ENCODE measurements at regions not wholly inside any gene's neighbourhood (a gene's known extent, or its start where the extent isn't known, plus 50 kb on each side); places are given as distances from the start of the nearest gene placed in this dataset.

DNA sequence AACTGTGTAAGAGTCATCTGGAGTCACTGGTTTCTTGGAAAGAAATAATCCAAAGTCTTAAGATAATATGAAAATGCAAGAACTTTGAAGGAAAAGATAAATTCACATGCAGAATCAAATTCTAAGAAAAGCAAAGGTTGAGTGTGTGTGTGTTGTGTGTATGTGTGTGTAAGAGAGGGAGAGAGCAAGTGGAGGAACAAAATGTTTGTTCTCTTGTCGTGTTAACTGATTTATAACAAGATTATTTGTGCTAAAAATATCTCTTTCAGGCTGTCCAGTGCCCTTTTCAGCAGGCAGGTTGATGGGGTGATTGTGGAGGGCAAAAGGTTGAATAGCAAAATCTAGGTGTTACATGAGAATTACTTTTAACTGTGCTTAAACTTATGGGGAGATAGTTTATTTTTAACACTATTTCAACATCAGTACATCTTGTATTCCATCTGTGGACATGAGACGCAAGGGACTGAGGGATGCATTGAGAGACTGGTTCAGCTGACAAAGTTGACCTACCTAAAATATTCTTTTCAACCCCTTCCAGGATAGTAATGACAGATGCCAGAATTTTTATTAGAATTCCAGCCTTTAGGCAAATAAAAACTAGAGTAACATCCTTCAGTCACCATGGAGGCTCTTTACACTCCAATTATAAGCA lies 342.4 kb upstream of the CD180 start:
- no peak for DNase-seq

GRCh38 chr5:67537439-67538148 lies 341.0 kb upstream of the CD180 start:
- no peak for DNase-seq

DNA sequence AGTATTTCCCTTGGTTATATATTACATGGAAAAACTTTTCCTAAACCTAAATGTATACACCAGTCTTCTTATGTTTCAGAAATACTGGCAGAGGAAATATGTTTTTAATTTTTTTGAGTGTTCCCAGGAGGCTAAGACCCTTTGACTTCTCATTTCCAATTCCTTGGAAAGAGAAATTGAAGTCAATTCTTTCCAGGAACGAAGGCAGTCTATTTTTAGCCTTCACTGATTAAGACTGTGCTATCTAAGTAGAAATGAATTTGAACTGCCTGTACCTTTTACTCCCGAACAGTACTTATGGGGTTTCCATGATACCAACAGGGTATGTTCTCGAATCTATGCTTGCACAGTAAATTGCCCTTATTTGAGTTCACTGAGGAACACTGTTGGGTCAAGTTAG lies 340.3 kb upstream of the CD180 start:
- no peak for DNase-seq

- peak; percentile 68 for DNase-seq
These were observed 334.1 kb upstream of the CD180 start for GRCh38 chr5:67530609-67531255.

- no peak for DNase-seq
These were observed 332.4 kb upstream of the CD180 start for GRCh38 chr5:67528953-67529352.

DNA sequence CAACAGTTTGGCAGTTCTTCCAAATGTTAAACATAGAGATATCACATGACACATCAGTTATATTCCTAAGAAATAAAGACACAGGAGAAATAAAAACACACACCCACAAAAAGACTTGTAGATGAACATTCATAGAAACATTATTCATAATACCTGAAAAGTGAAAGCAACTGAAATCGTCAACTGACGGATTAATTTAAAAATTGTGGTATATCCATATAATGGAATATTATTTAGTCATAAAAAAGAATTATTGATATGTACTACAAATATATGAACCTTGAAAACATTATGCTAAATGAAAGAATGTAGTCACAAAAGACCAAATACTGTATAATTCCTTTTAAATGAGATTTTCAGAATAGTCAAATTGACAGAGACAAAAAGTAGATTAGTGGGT lies 330.2 kb upstream of the CD180 start:
- DNase-seq: no peak

GRCh38 chr5:67520161-67520908 lies 323.7 kb upstream of the CD180 start:
- peak; percentile 86 for DNase-seq

DNA sequence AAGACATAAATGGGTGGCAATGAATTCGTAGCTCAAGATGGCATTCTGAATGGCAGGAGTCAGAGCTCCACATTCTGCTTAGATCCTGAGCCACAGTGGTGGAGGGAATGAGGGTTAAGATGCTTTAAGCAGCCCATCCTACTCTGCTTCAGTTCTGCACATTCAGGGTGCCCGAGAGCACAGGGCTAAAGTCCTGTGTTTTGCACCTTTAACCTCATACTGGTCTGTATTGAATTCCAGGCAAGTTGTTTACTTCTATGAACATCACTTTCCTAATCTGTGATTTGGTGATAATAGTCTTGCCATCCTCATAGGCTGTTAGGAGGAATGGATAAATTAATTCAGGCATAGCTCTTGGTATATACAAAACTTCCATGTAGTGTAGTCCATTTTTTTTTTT lies 321.6 kb upstream of the CD180 start:
- DNase-seq: no peak

GRCh38 chr5:67516948-67517565 lies 320.5 kb upstream of the CD180 start:
- no peak for DNase-seq

GRCh38 chr5:67515762-67516161 lies 319.2 kb upstream of the CD180 start:
- no peak for DNase-seq

DNA sequence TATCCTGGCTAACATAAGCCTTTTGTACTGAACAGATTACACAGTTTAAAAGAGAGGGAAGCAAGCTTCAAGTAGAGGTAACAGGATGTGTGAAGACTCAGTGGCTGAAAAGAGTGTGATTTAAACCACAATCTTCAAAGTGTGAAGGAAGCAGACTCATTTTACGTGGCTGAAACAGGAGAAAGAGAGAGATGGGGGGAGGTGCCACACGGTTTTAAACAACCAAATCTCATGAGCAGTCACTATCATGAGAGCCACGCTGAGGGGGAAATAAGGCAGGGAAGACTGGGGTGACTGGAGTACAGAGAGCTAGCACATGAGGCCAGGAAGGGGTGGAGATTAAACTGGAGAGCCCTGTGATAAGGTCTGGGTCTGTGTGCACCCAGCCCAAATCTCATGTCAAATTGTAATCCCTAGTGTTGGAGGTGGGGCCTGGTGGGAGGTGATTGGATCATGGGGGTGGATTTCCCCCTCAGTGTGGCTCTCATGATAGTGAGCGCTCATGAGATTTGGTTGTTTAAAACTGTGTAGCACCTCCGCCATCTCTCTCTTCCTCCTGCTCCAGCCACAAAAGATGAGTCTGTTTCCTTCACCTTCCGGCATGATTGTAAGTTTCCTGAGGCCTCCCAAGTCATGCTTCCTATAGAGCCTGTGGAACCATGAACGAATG lies 318.6 kb upstream of the CD180 start:
- no peak for DNase-seq

DNA sequence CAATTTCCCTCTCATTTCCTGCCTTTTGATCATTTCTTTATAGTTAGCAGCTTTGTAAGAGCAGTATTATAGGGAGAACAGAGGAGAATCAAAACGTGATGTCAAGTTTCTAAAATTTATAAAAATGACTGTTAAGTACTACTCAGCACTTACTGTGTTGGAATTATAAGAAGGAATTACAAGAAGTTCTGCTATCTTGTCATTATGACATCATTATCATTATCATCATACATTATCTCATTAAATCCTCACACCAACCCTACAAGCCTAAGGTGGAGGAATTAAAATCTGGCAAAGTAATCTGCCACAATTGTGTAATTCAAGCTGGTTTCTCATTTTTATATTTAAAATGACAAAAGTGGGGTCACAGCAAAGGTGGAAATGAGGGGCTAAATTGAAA lies 316.2 kb upstream of the CD180 start:
- DNase-seq: no peak

- DNase-seq: peak; percentile 68
These were observed 315.3 kb upstream of the CD180 start for GRCh38 chr5:67511911-67512310.

- no peak for DNase-seq
These were observed 313.6 kb upstream of the CD180 start for GRCh38 chr5:67510204-67510603.

DNA sequence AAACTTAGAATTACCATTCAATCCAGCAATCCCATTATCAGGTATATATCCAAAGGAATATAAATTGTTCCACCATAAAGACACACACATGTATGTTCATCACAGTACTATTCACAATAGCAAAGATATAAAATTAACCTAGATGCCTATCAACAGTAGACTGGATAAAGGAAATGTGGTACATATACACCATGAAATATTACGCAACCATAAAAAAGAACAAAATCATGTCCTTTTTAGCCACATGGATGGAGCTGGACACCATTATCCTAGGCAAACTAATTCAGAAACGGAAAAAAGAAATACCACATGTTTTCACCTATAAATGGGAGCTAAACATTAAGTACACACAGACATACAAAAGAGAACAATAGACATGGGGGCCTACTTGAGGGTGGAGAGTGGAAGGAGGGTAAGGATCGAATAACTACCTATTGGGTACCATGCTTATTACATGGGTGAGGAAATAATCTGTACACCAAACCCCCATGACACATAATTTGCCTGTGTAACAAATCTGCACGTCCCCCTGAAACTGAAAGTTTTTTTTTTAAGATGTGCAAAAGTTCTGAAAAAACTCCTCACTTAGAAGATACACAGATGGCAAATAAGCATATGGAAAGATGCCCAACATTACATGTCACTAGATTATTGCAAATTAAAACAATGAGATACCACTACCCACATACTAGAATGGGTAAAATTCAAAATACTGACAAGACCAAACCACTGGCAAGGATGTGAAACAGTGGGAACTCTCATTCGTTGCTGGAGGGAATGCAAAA lies 313.0 kb upstream of the CD180 start:
- DNase-seq: no peak

DNA sequence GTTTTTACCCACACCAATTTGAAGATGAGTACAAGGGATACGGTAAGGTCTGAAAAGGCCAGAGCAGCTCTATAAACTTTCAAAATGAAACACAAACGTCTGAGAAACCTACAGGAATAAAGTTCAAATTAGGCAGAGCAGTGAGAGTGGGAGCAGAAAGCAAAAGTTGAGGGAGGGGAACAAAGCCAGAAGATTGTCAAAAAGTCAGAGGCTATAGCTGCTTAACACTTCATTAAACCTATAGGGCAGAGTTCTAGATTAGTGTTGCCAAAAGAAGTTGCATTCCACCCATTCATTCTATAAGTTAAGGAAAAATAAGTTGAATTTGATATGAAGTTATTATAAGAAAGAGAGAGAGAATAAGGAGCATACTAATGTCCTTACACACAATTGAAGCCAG lies 309.6 kb upstream of the CD180 start:
- DNase-seq: no peak

DNA sequence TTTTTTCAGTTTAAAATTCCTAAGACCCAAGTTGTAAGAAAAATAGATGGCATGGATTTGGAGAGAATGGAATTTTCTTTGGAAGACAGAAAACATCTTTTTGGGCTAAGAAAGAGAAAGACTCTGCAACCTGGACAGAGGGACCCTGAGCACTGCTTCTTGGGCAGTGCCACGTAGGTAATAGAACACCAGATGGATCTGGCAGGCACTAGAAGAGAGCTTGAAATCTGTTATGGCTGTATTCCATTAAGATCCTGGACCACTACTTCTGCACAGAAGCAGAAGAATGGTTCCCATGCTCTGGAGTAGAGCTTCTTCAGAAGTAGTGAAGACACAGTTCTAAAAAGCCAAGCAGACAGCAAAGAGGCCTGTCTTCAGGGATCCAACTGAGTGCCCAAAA lies 306.4 kb upstream of the CD180 start:
- DNase-seq: no peak

DNA sequence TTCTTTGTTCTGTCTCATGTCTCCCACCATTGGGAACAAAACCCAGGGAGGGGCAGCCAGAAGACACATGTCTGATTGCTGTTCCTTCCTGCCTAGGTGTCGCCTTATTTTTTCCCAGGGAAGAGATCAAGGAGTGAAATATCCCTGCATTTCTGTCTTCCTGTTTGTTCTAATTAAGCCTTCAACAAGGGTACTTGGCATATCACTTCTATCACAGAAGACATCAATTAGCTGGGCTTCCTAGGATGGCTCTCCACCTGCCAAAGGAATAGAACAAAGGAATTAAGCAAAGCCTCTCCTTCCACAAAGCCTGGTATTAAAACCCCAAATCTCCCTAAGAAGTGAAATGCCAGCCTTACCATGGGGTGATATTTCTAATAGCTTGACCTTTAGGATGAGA lies 299.5 kb upstream of the CD180 start:
- no peak for DNase-seq

- DNase-seq: no peak
These were observed 298.5 kb upstream of the CD180 start for GRCh38 chr5:67495072-67495471.

DNA sequence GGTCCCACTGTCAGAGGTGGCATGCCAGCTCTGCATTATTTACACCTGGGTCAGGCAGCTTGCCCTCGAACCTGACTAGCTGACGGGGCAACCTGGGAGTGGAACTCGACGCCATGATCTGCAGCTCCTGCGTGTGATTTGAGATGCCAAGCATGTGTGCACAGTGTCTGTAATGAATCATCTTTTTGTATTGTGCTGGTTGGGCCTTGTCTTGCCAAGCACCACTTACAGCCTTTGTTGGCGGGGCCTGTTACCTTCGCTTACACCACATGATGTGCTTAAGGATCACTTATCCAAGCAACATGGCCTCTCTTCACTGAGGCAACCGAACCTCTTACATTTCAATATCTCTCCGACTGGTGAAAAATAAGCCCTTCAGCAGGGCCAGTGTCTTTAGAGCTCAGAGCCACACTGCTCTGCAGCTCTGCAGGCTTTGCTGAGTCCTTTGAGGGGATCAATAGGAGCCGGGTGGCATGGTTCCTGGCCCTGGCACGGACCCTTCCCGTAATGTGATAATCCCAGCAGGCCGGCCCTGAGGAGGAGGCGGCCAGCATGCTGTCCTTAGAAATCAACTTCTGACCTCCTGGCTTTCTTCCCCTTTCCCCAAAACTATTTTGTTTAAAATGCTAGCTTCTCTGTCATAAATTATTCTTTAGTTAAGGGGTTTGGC lies 297.7 kb upstream of the CD180 start:
- DNase-seq: no peak

DNA sequence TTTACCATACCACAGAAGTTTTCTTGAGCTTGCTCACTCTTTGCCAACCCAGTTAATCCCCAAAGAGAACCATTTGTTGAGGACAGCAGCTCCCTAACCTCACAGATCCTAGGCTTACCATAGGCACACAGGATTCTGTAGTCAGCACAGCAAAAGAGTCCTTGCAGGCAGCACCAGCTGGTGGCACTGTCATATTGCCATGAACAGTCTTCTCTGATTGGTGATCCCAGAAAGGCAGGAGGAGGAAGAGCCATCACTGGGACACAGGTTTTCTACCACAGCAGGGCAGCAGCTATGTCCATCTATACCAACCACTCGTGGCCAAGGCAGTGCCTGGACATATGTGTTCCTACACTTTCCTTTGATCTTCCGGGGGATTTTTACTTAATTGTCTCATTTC lies 297.1 kb upstream of the CD180 start:
- peak; percentile 8 for DNase-seq

All from NCI-H1694 treated with DMSO at 0.1 percent for 48 hours (cell line).